ENCODE measurements at regions not wholly inside any gene's neighbourhood (a gene's known extent, or its start where the extent isn't known, plus 50 kb on each side); places are given as distances from the start of the nearest gene placed in this dataset.

GRCh38 chr13:53920916-53921315 lies 892.3 kb downstream of the OLFM4 start:
- no peak for DNase-seq

DNA sequence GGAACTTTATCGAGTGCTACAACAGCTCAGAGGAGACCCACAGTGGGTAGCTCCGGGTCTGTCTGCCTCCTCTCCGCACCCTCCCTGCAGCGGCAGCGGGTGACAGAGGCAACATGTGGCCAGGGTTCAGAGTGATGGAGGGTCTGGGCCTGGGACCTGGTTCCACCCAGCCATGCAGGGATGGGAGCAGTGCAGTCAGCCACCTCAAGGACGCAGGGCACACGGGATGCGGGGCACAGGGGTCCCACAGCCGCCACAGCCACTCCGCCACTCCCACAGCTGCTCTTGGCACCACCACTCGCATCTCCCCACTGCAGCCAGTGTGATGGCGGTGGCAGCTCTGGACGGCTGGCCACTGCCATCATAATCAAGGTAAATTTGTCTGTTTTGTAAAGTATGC lies 892.9 kb downstream of the OLFM4 start:
- peak; percentile 2 for DNase-seq

DNA sequence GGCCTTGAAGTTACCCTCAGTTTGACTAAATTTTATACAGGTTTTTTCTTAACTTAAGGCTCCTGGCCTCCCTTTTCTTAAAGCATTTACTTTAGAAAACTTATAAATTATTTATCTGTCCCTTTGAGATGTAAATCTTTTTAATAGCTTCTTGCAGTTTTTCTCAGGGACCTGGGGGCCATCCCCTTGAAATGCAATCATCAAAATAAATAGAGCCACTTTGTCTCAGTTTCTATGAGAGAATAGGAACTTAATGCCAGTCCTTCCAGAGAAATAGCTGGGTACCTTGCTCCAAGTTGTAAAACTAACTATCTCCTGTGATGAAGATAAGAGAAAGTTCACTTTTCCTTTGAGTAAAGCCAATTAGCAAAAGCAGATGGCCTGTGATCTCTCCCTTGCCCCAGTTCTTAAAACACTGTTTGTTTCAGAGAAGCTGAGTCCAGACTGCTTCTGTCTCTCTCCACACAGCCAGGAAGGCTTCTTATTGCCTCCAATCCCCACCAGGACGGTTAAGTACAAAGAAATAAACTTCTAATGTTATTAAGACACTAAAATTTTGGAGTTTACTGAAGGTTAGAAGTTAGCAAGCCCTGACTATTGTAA lies 913.1 kb downstream of the OLFM4 start:
- DNase-seq = no peak

DNA sequence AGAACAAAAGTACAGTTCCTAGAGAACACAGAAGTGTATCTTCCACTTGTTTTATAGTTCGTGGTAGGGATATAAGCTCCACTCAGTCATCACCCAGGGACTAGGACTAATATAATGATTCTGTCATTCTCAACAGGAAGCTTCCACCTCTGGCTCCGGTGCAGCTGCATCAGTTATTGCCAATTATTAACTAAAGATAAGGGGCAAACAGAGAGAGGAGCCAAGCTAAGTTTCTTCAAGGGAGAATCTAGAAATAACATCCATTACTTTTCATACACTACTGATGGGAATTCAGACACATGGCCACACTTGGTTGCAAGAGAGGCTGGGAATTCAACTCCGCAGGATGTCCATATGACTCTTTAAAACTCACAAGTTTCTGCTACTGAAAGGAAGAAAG lies 917.9 kb downstream of the OLFM4 start:
- DNase-seq = no peak

GRCh38 chr13:53953183-53953582 lies 924.6 kb downstream of the OLFM4 start:
- no peak for DNase-seq
